Brain pericyte (primary cell): ENCODE measurements at regions not wholly inside any gene's neighbourhood (a gene's known extent, or its start where the extent isn't known, plus 50 kb on each side); places are given as distances from the start of the nearest gene placed in this dataset.
"Not testable (repeated sequence)": the region's sequence is repeated elsewhere in the genome, so short reads cannot be mapped to it uniquely, and the experiment has no call there.

Experiments used
- DNase-seq: peaks from one replicate; pipeline ENCODE4 v3.0.0-alpha.2; 2012; ENCODE audit warnings: low read depth, low spot score

- DNase-seq, result no peak
Measured at GRCh38 chr15:62270216-62270921, 105.3 kb upstream of the C2CD4B start.

GRCh38 chr15:62272290-62272689, 107.2 kb upstream of the C2CD4B start:
- no peak for DNase-seq

DNA sequence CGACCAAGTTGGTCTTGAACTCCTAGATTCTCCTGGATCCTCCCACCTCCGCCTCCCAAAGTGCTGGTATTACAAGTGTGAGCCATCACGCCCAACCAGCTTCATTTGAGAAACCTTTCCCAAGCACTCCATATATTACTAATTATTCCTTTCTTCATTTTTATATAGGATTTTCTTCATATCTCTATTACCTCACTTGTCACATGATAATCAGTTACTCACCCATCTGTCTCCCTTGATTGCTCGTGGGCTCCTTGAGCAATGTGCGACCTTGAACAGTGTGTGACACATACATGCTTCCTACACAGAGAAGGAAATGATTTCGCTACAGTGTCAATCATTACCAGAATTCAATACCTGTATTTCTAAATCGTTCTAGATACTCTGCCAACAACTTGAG, 110.7 kb upstream of the C2CD4B start:
- DNase-seq, result no peak

DNA sequence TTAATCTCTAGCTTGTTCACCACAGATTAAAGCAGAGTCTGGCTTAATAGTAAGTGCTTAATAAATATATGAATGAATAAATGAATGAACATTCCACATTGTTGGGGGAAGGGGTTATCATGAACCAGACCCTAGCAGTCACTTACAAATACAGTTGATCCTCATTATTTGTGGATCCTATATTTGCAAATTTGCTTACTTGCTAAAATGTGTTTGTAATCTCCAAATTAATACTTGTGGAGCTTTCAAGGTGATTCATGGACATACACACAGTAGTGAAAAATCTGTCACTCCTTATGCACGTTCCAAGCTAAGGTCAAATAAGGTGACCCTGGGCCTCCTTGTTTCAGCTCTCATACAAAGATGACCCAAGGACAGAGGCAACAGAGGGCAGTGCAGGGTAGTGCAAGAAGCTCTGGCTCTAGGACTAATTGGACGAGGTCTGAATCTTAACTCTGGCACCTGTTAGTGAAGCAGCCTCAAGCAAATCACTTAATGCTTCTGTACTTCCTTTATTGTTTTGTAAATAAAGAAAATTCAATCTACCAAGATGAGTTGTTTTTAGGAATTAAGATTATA, 112.8 kb upstream of the C2CD4B start:
- no peak for DNase-seq

- no peak for DNase-seq
Measured at GRCh38 chr15:62278534-62278933, 113.4 kb upstream of the C2CD4B start.

DNA sequence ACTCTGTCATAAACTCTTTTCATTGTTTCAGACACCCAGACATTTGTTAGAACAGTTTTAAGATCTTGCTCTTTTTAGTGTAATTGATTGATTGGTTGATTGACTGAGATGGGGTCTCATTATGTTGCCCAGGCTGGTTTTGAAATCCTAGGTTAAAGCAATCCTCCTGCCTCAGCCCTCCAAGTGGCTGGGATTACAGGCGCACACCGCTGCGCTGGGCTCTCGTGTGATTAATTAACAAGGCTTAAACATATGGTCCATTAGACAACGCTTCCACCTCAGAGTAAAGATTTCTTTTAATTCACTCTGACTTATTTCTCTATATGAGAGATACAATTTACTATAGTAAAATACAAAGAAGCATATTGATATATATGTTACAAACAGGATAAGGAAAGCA, 114.0 kb upstream of the C2CD4B start:
- no peak for DNase-seq

DNA sequence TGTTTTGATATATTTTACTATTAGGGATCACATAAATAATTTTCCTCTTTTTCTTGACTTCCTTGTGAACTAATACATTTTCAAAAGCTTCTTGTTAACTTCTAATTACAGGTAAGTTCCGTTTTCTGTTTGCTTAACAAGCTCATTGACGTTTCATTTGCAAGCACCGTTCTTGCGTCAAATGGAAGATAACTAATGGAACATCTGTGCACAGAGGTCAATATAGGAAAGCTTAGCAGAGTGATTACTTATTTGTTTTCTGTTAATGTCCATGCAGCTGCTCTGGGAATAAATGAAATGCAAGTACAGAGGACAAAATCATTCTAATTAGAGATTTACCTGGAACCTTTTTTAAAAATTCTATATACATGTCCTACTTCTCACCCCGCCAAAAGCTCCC, 115.5 kb upstream of the C2CD4B start:
- no peak for DNase-seq

DNA sequence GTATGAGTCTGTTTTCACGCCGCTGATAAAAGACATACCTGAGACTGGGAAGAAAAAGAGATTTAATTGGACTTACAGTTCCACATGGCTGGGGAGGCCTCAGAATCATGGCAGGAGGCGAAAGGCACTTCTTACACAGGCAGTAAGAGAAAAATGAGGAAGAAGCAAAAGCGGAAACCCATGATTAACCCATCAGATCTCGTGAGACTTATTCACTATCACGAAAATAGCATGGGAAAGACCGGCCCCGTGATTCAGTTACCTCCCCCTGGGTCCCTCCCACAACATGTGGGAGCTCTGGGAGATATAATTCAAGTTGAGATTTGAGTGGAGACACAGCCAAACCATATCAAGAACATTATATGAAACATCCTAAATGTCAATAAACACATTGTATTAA, 116.7 kb upstream of the C2CD4B start:
- DNase-seq, result not testable (repeated sequence)

DNA sequence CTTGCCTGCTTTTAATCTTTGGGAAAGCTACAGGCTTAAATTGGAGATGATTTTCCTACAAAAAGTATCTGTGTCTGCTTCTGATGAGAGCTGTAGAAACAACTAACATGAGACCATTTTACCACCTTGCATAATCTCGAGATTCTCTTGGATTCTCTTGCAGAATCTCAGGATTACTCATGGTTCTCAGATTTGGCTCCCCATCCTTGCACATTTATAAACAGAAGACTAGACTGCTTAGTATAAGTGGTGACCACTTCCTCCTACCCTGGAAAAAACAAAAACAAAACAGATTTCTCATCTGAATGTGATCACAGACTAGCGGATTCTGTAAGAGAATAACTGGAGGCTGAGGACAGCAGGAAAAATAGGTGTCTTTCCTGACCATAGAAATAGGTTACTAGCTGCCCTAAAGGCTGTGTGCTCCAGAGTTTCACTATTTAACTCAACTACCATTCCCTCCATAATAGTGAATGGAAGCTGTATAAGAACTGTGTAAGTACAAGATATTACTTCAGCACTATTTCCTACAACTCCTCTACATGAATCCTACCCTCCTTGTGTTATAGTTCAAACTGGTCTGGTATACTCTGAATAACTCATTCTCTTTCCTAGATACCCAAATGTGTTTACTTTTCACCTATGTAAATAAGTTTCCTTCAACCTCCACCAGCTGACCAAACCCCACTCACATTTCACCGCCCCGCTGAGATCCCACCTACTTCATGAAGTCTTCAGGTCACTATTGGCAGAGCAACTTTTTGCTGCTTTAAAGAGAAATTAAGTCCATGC, 122.2 kb upstream of the C2CD4B start:
- no peak for DNase-seq

GRCh38 chr15:62288361-62289017, 123.4 kb upstream of the C2CD4B start:
- DNase-seq, result no peak

DNA sequence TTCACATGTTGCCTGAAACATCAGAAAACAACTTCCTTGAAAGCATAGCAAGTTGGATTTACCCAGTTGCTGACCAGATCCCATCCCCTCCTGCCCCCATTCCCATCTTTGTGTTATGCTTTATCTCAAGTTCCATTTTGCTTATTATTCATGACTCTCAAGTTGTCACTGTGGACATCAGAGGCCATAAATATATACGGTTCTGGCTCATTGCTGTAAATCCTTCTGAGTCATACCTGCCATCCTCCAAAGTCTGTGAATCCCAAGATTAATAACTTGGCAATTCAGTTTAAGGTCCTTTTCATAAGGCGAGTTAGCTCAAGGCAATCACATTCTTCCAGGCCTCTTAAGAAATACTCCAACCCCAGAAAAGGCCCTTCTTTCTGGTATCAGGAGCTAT, 126.2 kb upstream of the C2CD4B start:
- no peak for DNase-seq

DNA sequence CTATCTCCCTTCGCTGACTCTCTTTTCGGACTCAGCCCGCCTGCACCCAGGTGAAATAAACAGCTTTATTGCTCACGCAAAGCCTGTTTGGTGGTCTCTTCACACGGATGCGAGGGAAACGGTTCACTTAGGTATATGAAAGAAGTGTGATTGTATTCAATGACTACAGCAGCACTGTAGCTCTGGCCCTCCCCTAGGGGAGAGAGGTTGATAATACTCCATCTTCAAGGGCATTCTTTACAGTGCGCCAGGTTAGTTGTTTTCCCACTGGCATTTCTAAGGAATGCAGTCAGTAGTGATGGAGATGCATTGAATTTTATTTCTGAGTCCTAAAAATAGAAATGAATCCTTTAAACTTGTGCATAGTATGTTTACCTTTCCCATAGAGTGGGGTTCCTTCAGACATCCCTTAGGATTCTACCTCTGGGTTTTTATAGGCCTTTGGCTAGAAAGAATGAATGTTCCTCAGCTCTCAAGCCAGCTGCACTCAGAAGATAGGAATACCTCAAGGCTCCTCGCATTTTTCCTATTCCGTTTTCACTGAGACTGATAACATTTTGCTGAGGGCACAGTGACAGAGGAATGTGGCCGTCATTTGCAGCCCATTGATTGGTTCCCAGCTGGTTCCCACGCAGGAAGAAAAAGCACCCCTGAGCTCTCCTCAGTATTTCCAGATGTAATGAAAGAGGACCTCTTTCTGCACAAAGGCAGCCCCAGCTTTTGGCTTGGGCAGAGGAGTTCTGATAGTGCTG, 131.8 kb upstream of the C2CD4B start:
- DNase-seq, result no peak

- no peak for DNase-seq
Measured at GRCh38 chr15:62297522-62297921, 132.4 kb upstream of the C2CD4B start.

- no peak for DNase-seq
Measured at GRCh38 chr15:62297933-62298332, 132.8 kb upstream of the C2CD4B start.

DNA sequence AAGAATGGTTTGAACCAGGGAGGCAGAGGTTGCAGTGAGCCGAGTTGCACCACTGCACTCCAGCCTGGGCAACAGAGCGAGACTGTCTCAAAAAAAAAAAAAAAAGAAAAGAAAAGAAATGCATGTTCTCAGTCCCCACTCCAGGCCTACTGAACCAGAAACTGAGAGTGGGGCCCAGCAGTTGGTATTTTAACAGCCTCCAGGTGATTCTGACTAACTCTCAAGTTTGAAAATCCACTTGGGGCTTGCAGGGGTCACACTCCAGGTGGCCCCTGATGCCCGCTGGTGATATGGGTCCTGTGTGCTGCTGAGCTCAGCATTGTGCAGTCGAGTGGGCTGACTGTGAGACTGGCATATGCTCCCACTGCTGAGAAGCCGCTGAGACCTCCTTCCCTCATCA, 133.7 kb upstream of the C2CD4B start:
- DNase-seq, result no peak

DNA sequence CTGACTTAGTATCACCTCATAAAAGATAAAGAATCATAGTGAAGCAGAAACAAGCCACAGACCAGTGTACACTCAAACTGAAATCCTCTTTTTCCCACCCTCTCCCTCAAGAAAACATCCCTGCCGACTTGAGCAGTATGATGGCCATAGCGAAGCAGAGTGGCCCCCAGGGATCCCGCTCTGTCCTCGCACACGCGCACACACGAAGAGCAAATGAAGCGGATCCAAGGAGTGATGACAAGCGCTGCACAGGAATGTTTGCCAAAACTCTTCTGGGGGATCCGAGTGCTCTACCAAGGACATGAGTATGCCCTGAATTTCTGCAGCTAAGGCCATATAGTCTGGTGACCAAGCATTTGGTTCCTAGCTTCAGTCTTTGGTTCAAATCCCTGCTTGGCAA, 134.5 kb upstream of the C2CD4B start:
- DNase-seq, result no peak

DNA sequence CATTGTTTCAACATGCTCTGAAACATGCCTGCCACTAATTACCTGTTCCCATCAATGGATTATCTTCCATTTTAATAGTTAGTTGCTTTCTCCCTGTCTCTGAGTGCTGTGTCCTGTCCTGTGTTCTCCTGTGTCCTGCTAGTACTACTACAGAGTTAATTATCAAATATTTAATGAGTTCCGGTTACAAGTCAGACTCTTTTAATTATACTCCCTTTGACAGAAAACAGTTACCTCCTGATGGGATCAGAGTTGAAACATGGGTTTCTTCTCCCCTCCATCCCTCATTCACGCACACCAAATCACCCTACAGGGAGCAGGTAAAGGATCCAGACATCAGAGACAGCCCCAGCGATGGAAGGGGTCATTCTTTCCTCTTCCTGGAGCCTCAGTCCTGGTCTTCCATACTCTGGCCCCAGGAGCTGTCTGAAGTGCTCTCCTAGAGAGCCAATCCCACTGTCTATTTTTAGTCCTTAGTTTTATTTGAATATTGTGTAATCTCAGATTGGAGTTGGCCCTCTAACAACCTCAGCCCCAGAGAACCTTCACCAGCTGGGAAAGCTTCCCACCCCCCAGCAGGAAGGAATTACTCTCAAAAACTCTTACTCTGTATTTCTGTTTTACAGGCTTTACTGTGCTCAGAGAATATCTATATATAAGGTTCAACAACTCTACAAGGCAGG, 137.0 kb upstream of the C2CD4B start:
- no peak for DNase-seq

DNA sequence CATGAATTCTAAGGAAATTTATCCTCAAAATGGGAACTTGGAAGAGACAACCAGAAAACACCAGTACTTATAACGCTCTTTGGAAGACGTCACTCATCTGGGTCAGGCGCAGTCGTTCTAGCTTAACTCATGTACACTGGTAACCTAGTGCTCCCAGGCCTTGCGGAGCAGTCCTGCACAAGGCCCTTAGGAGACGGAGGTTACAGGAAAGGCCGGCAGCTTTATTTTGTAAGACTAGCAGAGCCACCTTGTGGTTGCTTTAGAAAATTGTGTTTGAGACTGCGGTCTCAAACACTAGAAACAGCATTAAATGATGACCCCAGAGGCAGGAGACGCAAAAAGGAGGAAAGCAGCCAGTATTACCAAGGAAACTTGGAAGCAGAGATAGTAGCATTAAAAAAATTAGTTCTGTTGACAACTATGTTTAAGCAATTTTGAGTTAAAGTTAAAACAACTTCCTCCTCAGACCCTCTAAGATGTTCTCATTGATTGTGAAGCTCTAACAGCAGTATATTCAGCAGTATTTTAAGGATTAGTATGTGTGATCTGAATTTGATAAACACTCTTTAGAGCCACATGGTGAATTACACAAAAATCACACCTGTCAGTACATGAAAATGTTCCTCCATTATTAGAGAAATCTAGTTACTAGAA, 141.9 kb upstream of the C2CD4B start:
- no peak for DNase-seq

- DNase-seq, result no peak
Measured at GRCh38 chr15:62307551-62307950, 142.5 kb upstream of the C2CD4B start.

- DNase-seq, result no peak
Measured at GRCh38 chr15:62316413-62317060, 151.5 kb upstream of the C2CD4B start.
